GM23338 (cell line): ENCODE measurements at regions not wholly inside any gene's neighbourhood (a gene's known extent, or its start where the extent isn't known, plus 50 kb on each side); places are given as distances from the start of the nearest gene placed in this dataset.

ENCODE experiments used
- ATAC-seq: fragments of 200-7000 bp; cut with Tn5 transposase; 3 replicates; pipeline ENCODE4 v1.9.1; 2020
- DNase-seq: peaks from one replicate; pipeline ENCODE4 v3.0.0-alpha.2; 2015; ENCODE audit warnings: low spot score
- H2AFZ ChIP-seq: fragments of 200-600 bp; sonication (generic); 2 replicates; pipeline ENCODE4 v1.8.0; 2016; ENCODE audit warnings: antibody characterized with exemption, mild to moderate bottlenecking, moderate library complexity
- H3F3A ChIP-seq: fragments of 200-600 bp; sonication (generic); replicated peaks from 2 replicates; pipeline ENCODE4 v1.8.0; 2017; ENCODE audit warnings: antibody characterized with exemption, mixed run types, low read depth
- H3K27ac ChIP-seq: fragments of 200-600 bp; sonication (generic); 2 replicates; pipeline ENCODE4 v1.6.1; 2016; ENCODE audit warnings: low read depth
- H3K27me3 ChIP-seq: fragments of 200-600 bp; sonication (generic); 2 replicates; pipeline ENCODE4 v1.8.0; 2016; ENCODE audit warnings: mild to moderate bottlenecking, mixed run types, moderate library complexity; ENCODE audit not compliant: insufficient read depth
- H3K36me3 ChIP-seq: fragments of 200-600 bp; sonication (generic); 2 replicates; pipeline ENCODE4 v1.8.0; 2016; ENCODE audit warnings: mild to moderate bottlenecking; ENCODE audit not compliant: insufficient read depth
- H3K4me1 ChIP-seq: fragments of 200-600 bp; sonication (generic); 2 replicates; pipeline ENCODE4 v1.8.0; 2016; ENCODE audit warnings: mild to moderate bottlenecking, moderate library complexity; ENCODE audit not compliant: insufficient read depth
- H3K4me2 ChIP-seq: fragments of 200-600 bp; sonication (generic); 2 replicates; pipeline ENCODE4 v1.7.1; 2017; ENCODE audit warnings: mixed run types
- H3K4me3 ChIP-seq: fragments of 200-600 bp; sonication (generic); 2 replicates; pipeline ENCODE4 v1.6.1; 2016; ENCODE audit warnings: mixed run types
- H3K79me2 ChIP-seq: fragments of 200-600 bp; sonication (generic); replicated peaks from 2 replicates; pipeline ENCODE4 v1.8.0; 2017; ENCODE audit warnings: mild to moderate bottlenecking; ENCODE audit not compliant: insufficient read depth
- H3K9me2 ChIP-seq: fragments of 200-600 bp; sonication (generic); 2 replicates; pipeline ENCODE4 v1.8.0; 2017; ENCODE audit not compliant: insufficient read depth
- H4K20me1 ChIP-seq: fragments of 200-600 bp; sonication (generic); replicated peaks from 2 replicates; pipeline ENCODE4 v1.8.0; 2017; ENCODE audit warnings: mild to moderate bottlenecking; ENCODE audit not compliant: insufficient read depth
- H3K27ac Mint-ChIP-seq: 2 replicates; pipeline ENCODE4 v1.8.0; 2020; ENCODE audit warnings: inconsistent platforms, mild to moderate bottlenecking, moderate library complexity, mixed read lengths
- H3K27me3 Mint-ChIP-seq: 3 replicates; pipeline ENCODE4 v1.8.0; 2022; ENCODE audit warnings: low read depth, mild to moderate bottlenecking, moderate library complexity, mixed read lengths, inconsistent platforms; ENCODE audit not compliant: insufficient read depth, poor library complexity
- H3K36me3 Mint-ChIP-seq: 3 replicates; pipeline ENCODE4 v1.8.0; 2021; ENCODE audit warnings: low read depth, mild to moderate bottlenecking, inconsistent platforms, moderate library complexity, mixed read lengths
- H3K4me1 Mint-ChIP-seq: 3 replicates; pipeline ENCODE4 v1.8.0; 2020; ENCODE audit warnings: mild to moderate bottlenecking, inconsistent platforms, mixed read lengths
- H3K4me3 Mint-ChIP-seq: 3 replicates; pipeline ENCODE4 v1.8.0; 2021; ENCODE audit warnings: moderate library complexity, mild to moderate bottlenecking, inconsistent platforms, mixed read lengths
- H3K9me3 Mint-ChIP-seq: 3 replicates; pipeline ENCODE4 v1.8.0; 2020; ENCODE audit warnings: moderate library complexity, mild to moderate bottlenecking, inconsistent platforms, mixed read lengths
- EZH2phosphoT487 ChIP-seq: fragments of 200-600 bp; sonication (generic); IDR thresholded peaks from one replicate; pipeline ENCODE4 v1.8.1; 2018; ENCODE audit warnings: antibody characterized with exemption; ENCODE audit not compliant: unreplicated experiment
- JUNB ChIP-seq: IDR thresholded peaks from one replicate; pipeline ENCODE4 v1.6.1; 2016; ENCODE audit warnings: antibody characterized with exemption; ENCODE audit not compliant: unreplicated experiment
- NANOG ChIP-seq: IDR thresholded peaks from 2 replicates; pipeline ENCODE4 v1.6.1; 2016; ENCODE audit warnings: antibody characterized with exemption, borderline replicate concordance
- STAT1 ChIP-seq: IDR thresholded peaks from one replicate; pipeline ENCODE4 v1.6.1; 2016; ENCODE audit warnings: antibody characterized with exemption; ENCODE audit not compliant: unreplicated experiment
- ZNF114 ChIP-seq: fragments of 250-450 bp; sonication (Bioruptor Pico); IDR thresholded peaks from 2 replicates; pipeline ENCODE4 v1.5.0; 2020; ENCODE audit warnings: mild to moderate bottlenecking, moderate library complexity
- ZNF331 ChIP-seq: fragments of 250-450 bp; sonication (Bioruptor Pico); IDR thresholded peaks from 2 replicates; pipeline ENCODE4 v1.5.0; 2020; ENCODE audit warnings: low read depth, mild to moderate bottlenecking, moderate library complexity
- TF ChIP-seq, protein P1 (sequence below): IDR thresholded peaks from 2 replicates; pipeline ENCODE4 v1.6.1; 2016; ENCODE audit warnings: antibody characterized with exemption
- TF ChIP-seq, protein P2 (sequence below): fragments of 250-450 bp; sonication (Bioruptor Pico); IDR thresholded peaks from 2 replicates; pipeline ENCODE4 v1.5.0; 2020; ENCODE audit warnings: mild to moderate bottlenecking, moderate library complexity
- TF ChIP-seq, protein P3 (sequence below): IDR thresholded peaks from one replicate; pipeline ENCODE4 v1.6.1; 2018; ENCODE audit warnings: antibody characterized with exemption; ENCODE audit not compliant: unreplicated experiment
- TF ChIP-seq, protein P4 (sequence below), 2 experiments: fragments of 200-600 bp in 1 of 2; sonication (generic) in 1 of 2; conservative IDR thresholded peaks; 2 replicates each; pipeline versions ENCODE4 v1.5.1 to v1.6.1; 2016 to 2017; ENCODE audit warnings: antibody characterized with exemption in 2 of 2, low read depth in 2 of 2, mild to moderate bottlenecking in 2 of 2, moderate library complexity in 1 of 2

DNA sequence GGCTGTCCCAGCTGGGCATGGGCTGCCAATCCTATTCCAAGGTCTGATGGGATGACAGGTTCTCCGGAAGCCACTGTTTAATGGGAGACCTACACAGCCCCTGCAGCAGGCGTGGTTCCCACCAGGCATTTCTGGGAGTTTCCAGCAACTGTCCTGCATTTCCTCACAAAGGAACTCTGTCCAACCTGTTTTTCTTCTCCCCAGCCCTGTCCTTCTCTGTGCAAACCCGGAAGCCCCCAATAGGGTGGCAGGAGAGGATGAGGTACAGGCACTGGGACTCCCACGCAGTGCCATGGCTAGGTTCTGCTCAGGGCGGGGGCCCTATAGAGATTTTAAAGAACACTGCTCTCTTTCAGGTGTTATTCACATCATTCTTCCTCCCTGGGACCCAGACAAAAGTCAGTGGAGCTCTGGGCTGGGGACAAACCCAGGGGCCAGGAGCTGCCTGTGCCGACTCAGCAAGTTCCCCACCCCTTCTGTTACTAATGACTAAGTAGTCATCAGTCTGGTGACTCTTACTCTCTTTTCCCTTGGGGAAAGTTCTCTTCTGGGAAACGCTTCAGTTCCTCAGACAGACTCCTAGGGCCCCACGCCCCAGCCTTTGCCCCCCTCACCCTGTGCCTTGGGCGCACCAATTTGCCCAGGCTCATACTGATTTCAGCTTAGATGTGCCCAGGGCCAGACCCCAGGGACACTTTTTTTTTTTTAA, 97.7 kb downstream of the CD47 start:
- Histone ChIP-seq H3K27me3 (no peaks in the 10 kb centered on the region), H3K4me2 (no peak overlapping the region), H2AFZ (no peak overlapping the region), H3K36me3 (no peaks in the 10 kb centered on the region), H3F3A (no peaks in the 10 kb centered on the region), H3K27ac (no peak overlapping the region), H4K20me1 (no peaks in the 10 kb centered on the region), H3K4me1 (peaks cover 4% of the 10 kb centered on the region), H3K9me2 (peaks cover 9% of the 10 kb centered on the region; the same call in 1 of the 2 replicates), H3K79me2 (no peaks in the 10 kb centered on the region), H3K4me3 (no peak overlapping the region)
- H3K4me3 Mint-ChIP-seq = no peak overlapping the region
- no peak for TF ChIP-seq JUNB
- TF ChIP-seq NANOG = no peak
- TF ChIP-seq EZH2phosphoT487 = no peak
- TF ChIP-seq ZNF331 (CRISPR knock-in tag) = no peak
- TF ChIP-seq ZNF114 (CRISPR knock-in tag) = no peak
- no peak for TF ChIP-seq STAT1
- TF ChIP-seq, protein P1, sequence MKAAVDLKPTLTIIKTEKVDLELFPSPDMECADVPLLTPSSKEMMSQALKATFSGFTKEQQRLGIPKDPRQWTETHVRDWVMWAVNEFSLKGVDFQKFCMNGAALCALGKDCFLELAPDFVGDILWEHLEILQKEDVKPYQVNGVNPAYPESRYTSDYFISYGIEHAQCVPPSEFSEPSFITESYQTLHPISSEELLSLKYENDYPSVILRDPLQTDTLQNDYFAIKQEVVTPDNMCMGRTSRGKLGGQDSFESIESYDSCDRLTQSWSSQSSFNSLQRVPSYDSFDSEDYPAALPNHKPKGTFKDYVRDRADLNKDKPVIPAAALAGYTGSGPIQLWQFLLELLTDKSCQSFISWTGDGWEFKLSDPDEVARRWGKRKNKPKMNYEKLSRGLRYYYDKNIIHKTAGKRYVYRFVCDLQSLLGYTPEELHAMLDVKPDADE = no peak
- TF ChIP-seq, protein P2, sequence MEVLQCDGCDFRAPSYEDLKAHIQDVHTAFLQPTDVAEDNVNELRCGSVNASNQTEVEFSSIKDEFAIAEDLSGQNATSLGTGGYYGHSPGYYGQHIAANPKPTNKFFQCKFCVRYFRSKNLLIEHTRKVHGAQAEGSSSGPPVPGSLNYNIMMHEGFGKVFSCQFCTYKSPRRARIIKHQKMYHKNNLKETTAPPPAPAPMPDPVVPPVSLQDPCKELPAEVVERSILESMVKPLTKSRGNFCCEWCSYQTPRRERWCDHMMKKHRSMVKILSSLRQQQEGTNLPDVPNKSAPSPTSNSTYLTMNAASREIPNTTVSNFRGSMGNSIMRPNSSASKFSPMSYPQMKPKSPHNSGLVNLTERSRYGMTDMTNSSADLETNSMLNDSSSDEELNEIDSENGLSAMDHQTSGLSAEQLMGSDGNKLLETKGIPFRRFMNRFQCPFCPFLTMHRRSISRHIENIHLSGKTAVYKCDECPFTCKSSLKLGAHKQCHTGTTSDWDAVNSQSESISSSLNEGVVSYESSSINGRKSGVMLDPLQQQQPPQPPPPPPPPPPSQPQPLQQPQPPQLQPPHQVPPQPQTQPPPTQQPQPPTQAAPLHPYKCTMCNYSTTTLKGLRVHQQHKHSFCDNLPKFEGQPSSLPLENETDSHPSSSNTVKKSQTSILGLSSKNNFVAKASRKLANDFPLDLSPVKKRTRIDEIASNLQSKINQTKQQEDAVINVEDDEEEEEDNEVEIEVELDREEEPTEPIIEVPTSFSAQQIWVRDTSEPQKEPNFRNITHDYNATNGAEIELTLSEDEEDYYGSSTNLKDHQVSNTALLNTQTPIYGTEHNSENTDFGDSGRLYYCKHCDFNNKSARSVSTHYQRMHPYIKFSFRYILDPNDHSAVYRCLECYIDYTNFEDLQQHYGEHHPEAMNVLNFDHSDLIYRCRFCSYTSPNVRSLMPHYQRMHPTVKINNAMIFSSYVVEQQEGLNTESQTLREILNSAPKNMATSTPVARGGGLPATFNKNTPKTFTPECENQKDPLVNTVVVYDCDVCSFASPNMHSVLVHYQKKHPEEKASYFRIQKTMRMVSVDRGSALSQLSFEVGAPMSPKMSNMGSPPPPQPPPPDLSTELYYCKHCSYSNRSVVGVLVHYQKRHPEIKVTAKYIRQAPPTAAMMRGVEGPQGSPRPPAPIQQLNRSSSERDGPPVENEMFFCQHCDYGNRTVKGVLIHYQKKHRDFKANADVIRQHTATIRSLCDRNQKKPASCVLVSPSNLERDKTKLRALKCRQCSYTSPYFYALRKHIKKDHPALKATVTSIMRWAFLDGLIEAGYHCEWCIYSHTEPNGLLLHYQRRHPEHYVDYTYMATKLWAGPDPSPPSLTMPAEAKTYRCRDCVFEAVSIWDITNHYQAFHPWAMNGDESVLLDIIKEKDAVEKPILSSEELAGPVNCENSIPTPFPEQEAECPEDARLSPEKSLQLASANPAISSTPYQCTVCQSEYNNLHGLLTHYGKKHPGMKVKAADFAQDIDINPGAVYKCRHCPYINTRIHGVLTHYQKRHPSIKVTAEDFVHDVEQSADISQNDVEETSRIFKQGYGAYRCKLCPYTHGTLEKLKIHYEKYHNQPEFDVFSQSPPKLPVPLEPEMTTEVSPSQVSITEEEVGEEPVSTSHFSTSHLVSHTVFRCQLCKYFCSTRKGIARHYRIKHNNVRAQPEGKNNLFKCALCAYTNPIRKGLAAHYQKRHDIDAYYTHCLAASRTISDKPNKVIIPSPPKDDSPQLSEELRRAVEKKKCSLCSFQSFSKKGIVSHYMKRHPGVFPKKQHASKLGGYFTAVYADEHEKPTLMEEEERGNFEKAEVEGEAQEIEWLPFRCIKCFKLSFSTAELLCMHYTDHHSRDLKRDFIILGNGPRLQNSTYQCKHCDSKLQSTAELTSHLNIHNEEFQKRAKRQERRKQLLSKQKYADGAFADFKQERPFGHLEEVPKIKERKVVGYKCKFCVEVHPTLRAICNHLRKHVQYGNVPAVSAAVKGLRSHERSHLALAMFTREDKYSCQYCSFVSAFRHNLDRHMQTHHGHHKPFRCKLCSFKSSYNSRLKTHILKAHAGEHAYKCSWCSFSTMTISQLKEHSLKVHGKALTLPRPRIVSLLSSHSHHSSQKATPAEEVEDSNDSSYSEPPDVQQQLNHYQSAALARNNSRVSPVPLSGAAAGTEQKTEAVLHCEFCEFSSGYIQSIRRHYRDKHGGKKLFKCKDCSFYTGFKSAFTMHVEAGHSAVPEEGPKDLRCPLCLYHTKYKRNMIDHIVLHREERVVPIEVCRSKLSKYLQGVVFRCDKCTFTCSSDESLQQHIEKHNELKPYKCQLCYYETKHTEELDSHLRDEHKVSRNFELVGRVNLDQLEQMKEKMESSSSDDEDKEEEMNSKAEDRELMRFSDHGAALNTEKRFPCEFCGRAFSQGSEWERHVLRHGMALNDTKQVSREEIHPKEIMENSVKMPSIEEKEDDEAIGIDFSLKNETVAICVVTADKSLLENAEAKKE = no peak
- TF ChIP-seq, protein P3, sequence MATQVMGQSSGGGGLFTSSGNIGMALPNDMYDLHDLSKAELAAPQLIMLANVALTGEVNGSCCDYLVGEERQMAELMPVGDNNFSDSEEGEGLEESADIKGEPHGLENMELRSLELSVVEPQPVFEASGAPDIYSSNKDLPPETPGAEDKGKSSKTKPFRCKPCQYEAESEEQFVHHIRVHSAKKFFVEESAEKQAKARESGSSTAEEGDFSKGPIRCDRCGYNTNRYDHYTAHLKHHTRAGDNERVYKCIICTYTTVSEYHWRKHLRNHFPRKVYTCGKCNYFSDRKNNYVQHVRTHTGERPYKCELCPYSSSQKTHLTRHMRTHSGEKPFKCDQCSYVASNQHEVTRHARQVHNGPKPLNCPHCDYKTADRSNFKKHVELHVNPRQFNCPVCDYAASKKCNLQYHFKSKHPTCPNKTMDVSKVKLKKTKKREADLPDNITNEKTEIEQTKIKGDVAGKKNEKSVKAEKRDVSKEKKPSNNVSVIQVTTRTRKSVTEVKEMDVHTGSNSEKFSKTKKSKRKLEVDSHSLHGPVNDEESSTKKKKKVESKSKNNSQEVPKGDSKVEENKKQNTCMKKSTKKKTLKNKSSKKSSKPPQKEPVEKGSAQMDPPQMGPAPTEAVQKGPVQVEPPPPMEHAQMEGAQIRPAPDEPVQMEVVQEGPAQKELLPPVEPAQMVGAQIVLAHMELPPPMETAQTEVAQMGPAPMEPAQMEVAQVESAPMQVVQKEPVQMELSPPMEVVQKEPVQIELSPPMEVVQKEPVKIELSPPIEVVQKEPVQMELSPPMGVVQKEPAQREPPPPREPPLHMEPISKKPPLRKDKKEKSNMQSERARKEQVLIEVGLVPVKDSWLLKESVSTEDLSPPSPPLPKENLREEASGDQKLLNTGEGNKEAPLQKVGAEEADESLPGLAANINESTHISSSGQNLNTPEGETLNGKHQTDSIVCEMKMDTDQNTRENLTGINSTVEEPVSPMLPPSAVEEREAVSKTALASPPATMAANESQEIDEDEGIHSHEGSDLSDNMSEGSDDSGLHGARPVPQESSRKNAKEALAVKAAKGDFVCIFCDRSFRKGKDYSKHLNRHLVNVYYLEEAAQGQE = no peak
- TF ChIP-seq, protein P4, sequence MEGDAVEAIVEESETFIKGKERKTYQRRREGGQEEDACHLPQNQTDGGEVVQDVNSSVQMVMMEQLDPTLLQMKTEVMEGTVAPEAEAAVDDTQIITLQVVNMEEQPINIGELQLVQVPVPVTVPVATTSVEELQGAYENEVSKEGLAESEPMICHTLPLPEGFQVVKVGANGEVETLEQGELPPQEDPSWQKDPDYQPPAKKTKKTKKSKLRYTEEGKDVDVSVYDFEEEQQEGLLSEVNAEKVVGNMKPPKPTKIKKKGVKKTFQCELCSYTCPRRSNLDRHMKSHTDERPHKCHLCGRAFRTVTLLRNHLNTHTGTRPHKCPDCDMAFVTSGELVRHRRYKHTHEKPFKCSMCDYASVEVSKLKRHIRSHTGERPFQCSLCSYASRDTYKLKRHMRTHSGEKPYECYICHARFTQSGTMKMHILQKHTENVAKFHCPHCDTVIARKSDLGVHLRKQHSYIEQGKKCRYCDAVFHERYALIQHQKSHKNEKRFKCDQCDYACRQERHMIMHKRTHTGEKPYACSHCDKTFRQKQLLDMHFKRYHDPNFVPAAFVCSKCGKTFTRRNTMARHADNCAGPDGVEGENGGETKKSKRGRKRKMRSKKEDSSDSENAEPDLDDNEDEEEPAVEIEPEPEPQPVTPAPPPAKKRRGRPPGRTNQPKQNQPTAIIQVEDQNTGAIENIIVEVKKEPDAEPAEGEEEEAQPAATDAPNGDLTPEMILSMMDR (conservative IDR thresholded peaks at IDR 0.05; ENCODE audit: low read depth in 2 of 2) = no peak
- peaks cover 6% of the 10 kb centered on the region for H3K27me3 Mint-ChIP-seq
- no peaks in the 10 kb centered on the region for H3K9me3 Mint-ChIP-seq
- ATAC-seq = no peak
- DNase-seq = no peak
- H3K4me1 Mint-ChIP-seq = peaks cover 8% of the 10 kb centered on the region
- no peaks in the 10 kb centered on the region for H3K36me3 Mint-ChIP-seq
- peak overlapping the region; percentile 69; the same call in 1 of the 2 replicates for H3K27ac Mint-ChIP-seq
